ENCODE measurements at regions not wholly inside any gene's neighbourhood (a gene's known extent, or its start where the extent isn't known, plus 50 kb on each side); places are given as distances from the start of the nearest gene placed in this dataset.

DNA sequence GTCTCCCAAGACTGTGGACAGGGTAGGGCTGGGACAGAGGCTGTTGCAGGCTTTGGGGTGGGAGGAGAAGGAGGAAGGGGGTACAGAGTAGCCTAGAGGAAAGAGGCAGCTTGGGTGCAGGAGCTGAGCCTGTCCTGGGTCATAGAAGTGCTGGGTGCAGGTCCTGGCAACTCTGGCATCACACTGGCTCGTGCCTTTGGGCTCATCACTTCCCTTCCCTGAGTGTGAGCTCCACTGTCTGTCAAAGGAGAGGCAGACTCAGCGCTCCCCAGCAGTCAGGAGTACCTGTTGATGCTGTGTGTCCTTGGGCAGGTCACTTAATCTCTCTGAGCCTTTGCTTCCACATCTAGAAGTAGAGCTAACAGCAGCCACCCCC lies 157.1 kb downstream of the PTPRU start:
- intact Hi-C loops (cut with DNase I), result no loop called here
- TF ChIP-seq POLR2A (IDR thresholded peaks at IDR 0.05) (no peak), EP300 (IDR thresholded peaks at IDR 0.05) (no peak), CTCF (IDR thresholded peaks at IDR 0.05) (no peak)
- Histone ChIP-seq H3K27ac (no peak overlapping the region), H3K27me3 (no peaks in the 10 kb centered on the region), H3K9me3 (no peaks in the 10 kb centered on the region), H3K4me3 (no peak overlapping the region), H3K36me3 (no peaks in the 10 kb centered on the region), H3K4me1 (ENCODE audit: insufficient read depth) (no peaks in the 10 kb centered on the region)
- no peak for DNase-seq
- WGBS, 3 donors, result 57 to 73% (median 67%) methylated on average over 2 of the region's 2 CpGs

- Histone ChIP-seq H3K36me3 (no peaks in the 10 kb centered on the region), H3K27me3 (no peaks in the 10 kb centered on the region), H3K9me3 (no peaks in the 10 kb centered on the region), H3K27ac (no peak overlapping the region), H3K4me1 (ENCODE audit: insufficient read depth) (no peaks in the 10 kb centered on the region), H3K4me3 (no peak overlapping the region)
- no peak for DNase-seq
- TF ChIP-seq EP300 (IDR thresholded peaks at IDR 0.05), result no peak
- TF ChIP-seq CTCF (IDR thresholded peaks at IDR 0.05), result no peak
- TF ChIP-seq POLR2A (IDR thresholded peaks at IDR 0.05), result no peak
- intact Hi-C loops (cut with DNase I), result no loop called here
- WGBS, 3 donors, result 37 to 45% (median 44%) methylated on average over 7 of the region's 7 CpGs
Measured at GRCh38 chr1:29392486-29393450, 156.4 kb downstream of the PTPRU start.

GRCh38 chr1:29392036-29392435 lies 155.7 kb downstream of the PTPRU start:
- H3K27me3 ChIP-seq, result no peaks in the 10 kb centered on the region
- no peak for TF ChIP-seq EP300 (IDR thresholded peaks at IDR 0.05)
- TF ChIP-seq CTCF (IDR thresholded peaks at IDR 0.05), result no peak
- no peak for TF ChIP-seq POLR2A (IDR thresholded peaks at IDR 0.05)
- DNase-seq, result no peak
- intact Hi-C loops (cut with DNase I), result no loop called here
- no peak overlapping the region for H3K27ac ChIP-seq
- no peaks in the 10 kb centered on the region for H3K9me3 ChIP-seq
- no peaks in the 10 kb centered on the region for H3K36me3 ChIP-seq
- no peak overlapping the region for H3K4me3 ChIP-seq
- no peaks in the 10 kb centered on the region for H3K4me1 ChIP-seq (ENCODE audit: insufficient read depth)
- 44 to 63% (median 53%) methylated on average over 3 of the region's 3 CpGs for WGBS, 3 donors

GRCh38 chr1:29391362-29391880 lies 155.1 kb downstream of the PTPRU start:
- WGBS, 3 donors, result 46 to 73% (median 67%) methylated on average over 5 of the region's 5 CpGs
- H3K9me3 ChIP-seq, result no peaks in the 10 kb centered on the region
- intact Hi-C loops (cut with DNase I), result no loop called here
- no peaks in the 10 kb centered on the region for H3K36me3 ChIP-seq
- H3K4me1 ChIP-seq (ENCODE audit: insufficient read depth), result no peaks in the 10 kb centered on the region
- no peak overlapping the region for H3K27ac ChIP-seq
- no peak for DNase-seq
- H3K4me3 ChIP-seq, result no peak overlapping the region
- TF ChIP-seq CTCF (IDR thresholded peaks at IDR 0.05) (no peak), POLR2A (IDR thresholded peaks at IDR 0.05) (no peak), EP300 (IDR thresholded peaks at IDR 0.05) (no peak)
- H3K27me3 ChIP-seq, result no peaks in the 10 kb centered on the region

Measured in ovary (tissue), 7 donors.